IMR-90 (cell line): ENCODE measurements at regions not wholly inside any gene's neighbourhood (a gene's known extent, or its start where the extent isn't known, plus 50 kb on each side); places are given as distances from the start of the nearest gene placed in this dataset.

Experiments
- ATAC-seq: fragments of 200-7000 bp; cut with Tn5 transposase; 2 replicates; pipeline ENCODE4 v1.9.1; 2020; ENCODE audit warnings: low read depth, mild to moderate bottlenecking, moderate library complexity
- BruUV-seq: library from RNA; stranded (reverse); fragments of 400-500 nt; replicated peaks from 2 replicates; lab custom pipeline; 2021; lab: Mats Ljungman, UMichigan
- CTCF ChIA-PET: fragments of 300-600 bp; formaldehyde crosslinking; extraction: SDS; loops from one replicate; lab custom pipeline; 2021; ENCODE audit warnings: antibody characterized with exemption; lab: Yijun Ruan, JAX
- POLR2A ChIA-PET: fragments of 300-600 bp; sonication (Branson Sonifier 250); formaldehyde crosslinking; loops from one replicate; lab custom pipeline; 2022; ENCODE audit warnings: antibody characterized with exemption; ENCODE audit not compliant: unreplicated experiment; lab: Charles Lee
- DNase-seq: peaks from one replicate; pipeline ENCODE4 v3.0.0; 2013
- H2AFZ ChIP-seq: replicated peaks from 2 replicates; pipeline ENCODE3; 2013; ENCODE audit warnings: low read length, mild to moderate bottlenecking; ENCODE audit not compliant: poor library complexity
- H2AK5ac ChIP-seq: 2 replicates; pipeline ENCODE4 v1.6.1; 2013; ENCODE audit warnings: low read depth, low read length, inconsistent platforms
- H2AK9ac ChIP-seq: replicated peaks from 2 replicates; pipeline ENCODE3; 2013; ENCODE audit warnings: mild to moderate bottlenecking, low read depth, low read length, moderate library complexity; ENCODE audit not compliant: poor library complexity
- H2BK120ac ChIP-seq: 2 replicates; pipeline ENCODE4 v1.6.1; 2013; ENCODE audit warnings: low read depth, low read length, inconsistent platforms
- H2BK15ac ChIP-seq: 3 replicates; pipeline ENCODE4 v1.6.1; 2013; ENCODE audit warnings: low read depth, low read length, inconsistent platforms
- H2BK20ac ChIP-seq: 2 replicates; pipeline ENCODE4 v1.6.1; 2013; ENCODE audit warnings: low read depth, mild to moderate bottlenecking, inconsistent platforms, low read length, moderate library complexity
- H2BK5ac ChIP-seq: 2 replicates; pipeline ENCODE4 v1.6.1; 2013; ENCODE audit warnings: mild to moderate bottlenecking, low read depth, low read length, inconsistent platforms; ENCODE audit not compliant: poor library complexity, severe bottlenecking
- H3K14ac ChIP-seq: replicated peaks from 2 replicates; pipeline ENCODE4 v1.6.1; 2013; ENCODE audit warnings: low read depth, low read length, inconsistent platforms
- H3K18ac ChIP-seq: 2 replicates; pipeline ENCODE4 v1.6.1; 2013; ENCODE audit warnings: low read depth, low read length, control low read depth
- H3K23ac ChIP-seq: 2 replicates; pipeline ENCODE4 v1.6.1; 2013; ENCODE audit warnings: low read depth, low read length, inconsistent platforms
- H3K27ac ChIP-seq: 2 replicates; pipeline ENCODE4 v1.5.1; 2013; ENCODE audit warnings: mild to moderate bottlenecking, control low read depth, low read length; ENCODE audit not compliant: insufficient read depth
- H3K27me3 ChIP-seq: 2 replicates; pipeline ENCODE4 v1.6.1; 2013; ENCODE audit warnings: low read length; ENCODE audit not compliant: control insufficient read depth, insufficient read depth
- H3K36me3 ChIP-seq: 2 replicates; pipeline ENCODE4 v1.6.1; 2013; ENCODE audit warnings: low read length, mixed read lengths; ENCODE audit not compliant: control insufficient read depth, insufficient read depth
- H3K4ac ChIP-seq: 2 replicates; pipeline ENCODE4 v1.6.1; 2013; ENCODE audit warnings: low read depth, low read length, inconsistent platforms
- H3K4me1 ChIP-seq: 2 replicates; pipeline ENCODE4 v1.6.1; 2013; ENCODE audit warnings: low read length, mixed read lengths; ENCODE audit not compliant: control insufficient read depth, insufficient read depth
- H3K4me2 ChIP-seq: 2 replicates; pipeline ENCODE4 v1.6.1; 2013; ENCODE audit warnings: low read depth, mild to moderate bottlenecking, control low read depth, low read length, moderate library complexity
- H3K4me3 ChIP-seq: 2 replicates; pipeline ENCODE4 v1.5.1; 2013; ENCODE audit warnings: low read depth, mild to moderate bottlenecking, control low read depth, low read length, moderate library complexity; ENCODE audit not compliant: insufficient read depth
- H3K56ac ChIP-seq: 2 replicates; pipeline ENCODE4 v1.6.1; 2013; ENCODE audit warnings: low read length, inconsistent platforms; ENCODE audit not compliant: insufficient read depth; ENCODE audit errors: extremely low read depth
- H3K79me1 ChIP-seq, 2 experiments: 2 replicates each; pipeline ENCODE4 v1.6.1; 2013; ENCODE audit warnings: low read length in 2 of 2, inconsistent platforms in 1 of 2, low read depth in 1 of 2
- H3K9ac ChIP-seq: 2 replicates; pipeline ENCODE4 v1.6.1; 2013; ENCODE audit warnings: low read depth, low read length, control low read depth
- H3K9me1 ChIP-seq: 2 replicates; pipeline ENCODE4 v1.6.1; 2013; ENCODE audit warnings: low read length, inconsistent platforms; ENCODE audit not compliant: insufficient read depth
- H3K9me3 ChIP-seq: 2 replicates; pipeline ENCODE4 v1.6.1; 2013; ENCODE audit warnings: low read length; ENCODE audit not compliant: control insufficient read depth, insufficient read depth
- H4K20me1 ChIP-seq: 2 replicates; pipeline ENCODE4 v1.6.1; 2013; ENCODE audit warnings: low read length, inconsistent platforms; ENCODE audit not compliant: insufficient read depth
- H4K5ac ChIP-seq: 2 replicates; pipeline ENCODE4 v1.6.1; 2013; ENCODE audit warnings: mild to moderate bottlenecking, low read depth, low read length, control low read depth
- H4K8ac ChIP-seq, 2 experiments: 2 replicates each; pipeline ENCODE4 v1.6.1; 2013; ENCODE audit warnings: low read depth in 2 of 2, low read length in 2 of 2, control low read depth in 1 of 2, inconsistent platforms in 1 of 2
- H4K91ac ChIP-seq: 2 replicates; pipeline ENCODE4 v1.6.1; 2013; ENCODE audit warnings: low read depth, low read length, inconsistent platforms; ENCODE audit not compliant: insufficient read depth
- BHLHE40 ChIP-seq: fragments of 150-350 bp; IDR thresholded peaks from 2 replicates; pipeline ENCODE4 v1.6.1; 2016; ENCODE audit warnings: mild to moderate bottlenecking, low read depth, low read length
- CEBPB ChIP-seq: IDR thresholded peaks from 2 replicates; pipeline ENCODE4 v1.6.1; 2012; ENCODE audit warnings: low read depth, low read length, improper control_type of control experiment
- CHD1 ChIP-seq: IDR thresholded peaks from 2 replicates; pipeline ENCODE4 v1.6.1; 2012; ENCODE audit warnings: low read depth, low read length, improper control_type of control experiment
- FOS ChIP-seq: fragments of 150-350 bp; IDR thresholded peaks from 2 replicates; pipeline ENCODE4 v1.6.1; 2016; ENCODE audit warnings: low read depth, low read length
- MAFK ChIP-seq: IDR thresholded peaks from 2 replicates; pipeline ENCODE4 v1.6.1; 2012; ENCODE audit warnings: low read depth, low read length, improper control_type of control experiment
- MAZ ChIP-seq: IDR thresholded peaks from 2 replicates; pipeline ENCODE4 v1.6.1; 2012; ENCODE audit warnings: low read depth, mild to moderate bottlenecking, low read length, improper control_type of control experiment, moderate library complexity, borderline replicate concordance
- MXI1 ChIP-seq: IDR thresholded peaks from 2 replicates; pipeline ENCODE4 v1.6.1; 2012; ENCODE audit warnings: low read depth, mild to moderate bottlenecking, low read length, moderate library complexity, borderline replicate concordance
- NFE2L2 ChIP-seq: fragments of 150-350 bp; IDR thresholded peaks from 2 replicates; pipeline ENCODE4 v1.6.1; 2016; ENCODE audit warnings: low read depth, mild to moderate bottlenecking, low read length
- POLR2A ChIP-seq: IDR thresholded peaks from 2 replicates; pipeline ENCODE4 v1.6.1; 2012; ENCODE audit warnings: mild to moderate bottlenecking, low read depth, low read length
- RAD21 ChIP-seq: IDR thresholded peaks from 2 replicates; pipeline ENCODE4 v1.6.1; 2012; ENCODE audit warnings: low read length, improper control_type of control experiment
- RCOR1 ChIP-seq: IDR thresholded peaks from 2 replicates; pipeline ENCODE4 v1.6.1; 2012; ENCODE audit warnings: mild to moderate bottlenecking, low read length, improper control_type of control experiment; ENCODE audit not compliant: insufficient replicate concordance
- RFX5 ChIP-seq: IDR thresholded peaks from 2 replicates; pipeline ENCODE4 v1.8.0; 2012; ENCODE audit warnings: low read depth, mild to moderate bottlenecking, low read length, moderate library complexity
- SMC3 ChIP-seq: fragments of 150-350 bp; IDR thresholded peaks from 2 replicates; pipeline ENCODE4 v1.6.1; 2016; ENCODE audit warnings: low read depth, mild to moderate bottlenecking, antibody characterized with exemption, low read length, moderate library complexity
- WGBS, 2 experiments: methylation state at CpG; one replicate each; pipeline versions ENCODE4 v1.1.5 to v1.1.7; 2013; ENCODE audit warnings: missing lambda C conversion rate in 2 of 2; ENCODE audit not compliant: insufficient read length in 1 of 2; ENCODE audit errors: extremely low coverage in 2 of 2; 5-methylcytosine and 5-hydroxymethylcytosine counted together
- dilution Hi-C: fragments of 300-500 bp; cut with HindIII; formaldehyde crosslinking; loops from one replicate; pipeline ENCODE4 v1.14.3; 2018; ENCODE audit warnings: low sequenced_read_pairs; ENCODE audit not compliant: unreplicated experiment
- in situ Hi-C: fragments of 300-500 bp; cut with MboI; formaldehyde crosslinking; loops from 3 replicates; pipeline ENCODE4 v1.14.3; 2019; ENCODE audit warnings: low sequenced_read_pairs, inconsistent platforms, mixed read lengths
- intact Hi-C: fragments of 100-400 bp; cut with micrococcal nuclease; formaldehyde crosslinking; loops from 2 replicates; pipeline ENCODE4 v1.10.0; 2022
- TF ChIP-seq, protein P1 (sequence below): conservative IDR thresholded peaks from 2 replicates; pipeline ENCODE4 v1.5.1; 2012; ENCODE audit warnings: mild to moderate bottlenecking, low read depth, low read length, improper control_type of control experiment
- TF ChIP-seq, protein P2 (sequence below): fragments of 150-350 bp; IDR thresholded peaks from 2 replicates; pipeline ENCODE4 v1.6.1; 2016; ENCODE audit warnings: low read depth, mild to moderate bottlenecking, low read length, moderate library complexity, borderline replicate concordance
- TF ChIP-seq, protein P3 (sequence below): fragments of 150-350 bp; IDR thresholded peaks from 2 replicates; pipeline ENCODE4 v1.6.1; 2017; ENCODE audit warnings: mild to moderate bottlenecking, antibody characterized with exemption, low read length, low read depth

DNA sequence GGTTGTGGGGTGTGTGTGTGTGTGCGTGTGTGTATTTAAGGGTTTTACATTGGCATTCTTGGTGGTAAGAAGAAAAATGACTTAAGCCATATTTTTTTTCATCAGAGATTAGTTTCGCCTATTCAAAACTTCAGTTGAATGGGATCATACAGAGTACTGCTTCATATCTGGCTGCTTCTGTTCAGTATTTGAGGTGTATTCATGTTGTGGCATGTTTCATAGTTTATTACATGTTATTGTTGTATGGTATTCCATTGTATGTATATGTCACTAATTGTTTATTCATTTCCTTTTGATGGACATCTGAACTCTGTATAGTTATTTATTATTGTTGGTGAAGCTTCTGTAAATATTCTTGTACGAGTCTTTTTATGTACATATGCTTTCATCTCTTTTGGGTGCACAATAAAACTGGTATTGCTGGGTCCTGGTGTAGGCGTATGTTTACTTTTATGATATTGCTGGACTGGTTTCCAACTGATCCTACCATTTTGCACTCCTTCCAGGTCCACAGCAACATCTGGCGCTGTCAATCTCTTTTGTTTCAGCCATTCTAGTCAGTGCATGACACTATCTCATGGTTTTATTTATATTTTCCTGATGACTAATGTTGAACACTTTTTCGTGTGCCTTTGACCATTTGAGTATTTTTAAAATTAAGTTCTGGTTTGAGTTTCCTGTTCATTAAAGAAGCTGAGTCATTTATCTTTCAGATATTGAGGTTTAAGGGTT lies 77.4 kb upstream of the MAF start:
- Histone ChIP-seq H3K36me3 (no peaks in the 10 kb centered on the region), H3K27me3 (no peaks in the 10 kb centered on the region), H3K79me1 (no peaks in the 10 kb centered on the region), H3K9me1 (no peaks in the 10 kb centered on the region), H3K4me3 (no peak overlapping the region), H4K5ac (no peak overlapping the region), H3K9ac (no peak overlapping the region), H3K4ac (no peak overlapping the region), H3K23ac (no peak overlapping the region), H4K20me1 (no peaks in the 10 kb centered on the region), H3K4me1 (no peaks in the 10 kb centered on the region), H2AK5ac (no peak overlapping the region), H3K14ac (no peak overlapping the region), H2BK20ac (no peak overlapping the region), H3K27ac (no peak overlapping the region), H2BK120ac (no peak overlapping the region), H2AFZ (no peak overlapping the region), H3K18ac (no peak overlapping the region), H2BK15ac (no peak overlapping the region), H4K8ac (no peak overlapping the region), H2AK9ac (no peak overlapping the region), H3K9me3 (no peaks in the 10 kb centered on the region; the same call in 1 of the 2 replicates), H2BK5ac (no peak overlapping the region), H3K4me2 (no peak overlapping the region), H3K56ac (no peak overlapping the region), H4K91ac (no peak overlapping the region)
- WGBS, 2 experiments, result 67% methylated on average over 1 of the region's 6 CpGs; no CpG with 5 or more reads in 1 of the 2 experiments
- DNase-seq (no peak), ATAC-seq (no peak)
- dilution Hi-C loops, result no loop called here
- in situ Hi-C loops, result no loop called here
- ChIA-PET POLR2A (no interaction called here), CTCF (interaction anchor here (0.9 kb wide), 1 partner anchor 31 kb away, joined by 3 read pairs; no protein-coding TSS in a partner anchor)
- TF ChIP-seq, protein P1, sequence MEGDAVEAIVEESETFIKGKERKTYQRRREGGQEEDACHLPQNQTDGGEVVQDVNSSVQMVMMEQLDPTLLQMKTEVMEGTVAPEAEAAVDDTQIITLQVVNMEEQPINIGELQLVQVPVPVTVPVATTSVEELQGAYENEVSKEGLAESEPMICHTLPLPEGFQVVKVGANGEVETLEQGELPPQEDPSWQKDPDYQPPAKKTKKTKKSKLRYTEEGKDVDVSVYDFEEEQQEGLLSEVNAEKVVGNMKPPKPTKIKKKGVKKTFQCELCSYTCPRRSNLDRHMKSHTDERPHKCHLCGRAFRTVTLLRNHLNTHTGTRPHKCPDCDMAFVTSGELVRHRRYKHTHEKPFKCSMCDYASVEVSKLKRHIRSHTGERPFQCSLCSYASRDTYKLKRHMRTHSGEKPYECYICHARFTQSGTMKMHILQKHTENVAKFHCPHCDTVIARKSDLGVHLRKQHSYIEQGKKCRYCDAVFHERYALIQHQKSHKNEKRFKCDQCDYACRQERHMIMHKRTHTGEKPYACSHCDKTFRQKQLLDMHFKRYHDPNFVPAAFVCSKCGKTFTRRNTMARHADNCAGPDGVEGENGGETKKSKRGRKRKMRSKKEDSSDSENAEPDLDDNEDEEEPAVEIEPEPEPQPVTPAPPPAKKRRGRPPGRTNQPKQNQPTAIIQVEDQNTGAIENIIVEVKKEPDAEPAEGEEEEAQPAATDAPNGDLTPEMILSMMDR, result no peak
- no peak for TF ChIP-seq BHLHE40
- TF ChIP-seq MAFK, result no peak
- TF ChIP-seq, protein P2, sequence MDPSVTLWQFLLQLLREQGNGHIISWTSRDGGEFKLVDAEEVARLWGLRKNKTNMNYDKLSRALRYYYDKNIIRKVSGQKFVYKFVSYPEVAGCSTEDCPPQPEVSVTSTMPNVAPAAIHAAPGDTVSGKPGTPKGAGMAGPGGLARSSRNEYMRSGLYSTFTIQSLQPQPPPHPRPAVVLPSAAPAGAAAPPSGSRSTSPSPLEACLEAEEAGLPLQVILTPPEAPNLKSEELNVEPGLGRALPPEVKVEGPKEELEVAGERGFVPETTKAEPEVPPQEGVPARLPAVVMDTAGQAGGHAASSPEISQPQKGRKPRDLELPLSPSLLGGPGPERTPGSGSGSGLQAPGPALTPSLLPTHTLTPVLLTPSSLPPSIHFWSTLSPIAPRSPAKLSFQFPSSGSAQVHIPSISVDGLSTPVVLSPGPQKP, result no peak
- no peak for TF ChIP-seq RAD21
- TF ChIP-seq FOS, result no peak
- no peak for TF ChIP-seq SMC3
- TF ChIP-seq RFX5, result no peak
- no peak for TF ChIP-seq MAZ
- TF ChIP-seq NFE2L2, result no peak
- TF ChIP-seq, protein P3, sequence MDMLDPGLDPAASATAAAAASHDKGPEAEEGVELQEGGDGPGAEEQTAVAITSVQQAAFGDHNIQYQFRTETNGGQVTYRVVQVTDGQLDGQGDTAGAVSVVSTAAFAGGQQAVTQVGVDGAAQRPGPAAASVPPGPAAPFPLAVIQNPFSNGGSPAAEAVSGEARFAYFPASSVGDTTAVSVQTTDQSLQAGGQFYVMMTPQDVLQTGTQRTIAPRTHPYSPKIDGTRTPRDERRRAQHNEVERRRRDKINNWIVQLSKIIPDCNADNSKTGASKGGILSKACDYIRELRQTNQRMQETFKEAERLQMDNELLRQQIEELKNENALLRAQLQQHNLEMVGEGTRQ, result no peak
- TF ChIP-seq CEBPB, result no peak
- no peak for TF ChIP-seq POLR2A
- no peak for TF ChIP-seq MXI1
- no peak for TF ChIP-seq CHD1
- TF ChIP-seq RCOR1, result no peak
- intact Hi-C loops, result no loop called here
- BruUV-seq, result no TSS peak
